Hippocampal formation (tissue), 2 donors: ENCODE measurements at regions not wholly inside any gene's neighbourhood (a gene's known extent, or its start where the extent isn't known, plus 50 kb on each side); places are given as distances from the start of the nearest gene placed in this dataset.

Experiments
- DNase-seq, 2 donors: peaks; one replicate each; lab custom pipeline; 2025; lab: John Stamatoyannopoulos, UW

DNA sequence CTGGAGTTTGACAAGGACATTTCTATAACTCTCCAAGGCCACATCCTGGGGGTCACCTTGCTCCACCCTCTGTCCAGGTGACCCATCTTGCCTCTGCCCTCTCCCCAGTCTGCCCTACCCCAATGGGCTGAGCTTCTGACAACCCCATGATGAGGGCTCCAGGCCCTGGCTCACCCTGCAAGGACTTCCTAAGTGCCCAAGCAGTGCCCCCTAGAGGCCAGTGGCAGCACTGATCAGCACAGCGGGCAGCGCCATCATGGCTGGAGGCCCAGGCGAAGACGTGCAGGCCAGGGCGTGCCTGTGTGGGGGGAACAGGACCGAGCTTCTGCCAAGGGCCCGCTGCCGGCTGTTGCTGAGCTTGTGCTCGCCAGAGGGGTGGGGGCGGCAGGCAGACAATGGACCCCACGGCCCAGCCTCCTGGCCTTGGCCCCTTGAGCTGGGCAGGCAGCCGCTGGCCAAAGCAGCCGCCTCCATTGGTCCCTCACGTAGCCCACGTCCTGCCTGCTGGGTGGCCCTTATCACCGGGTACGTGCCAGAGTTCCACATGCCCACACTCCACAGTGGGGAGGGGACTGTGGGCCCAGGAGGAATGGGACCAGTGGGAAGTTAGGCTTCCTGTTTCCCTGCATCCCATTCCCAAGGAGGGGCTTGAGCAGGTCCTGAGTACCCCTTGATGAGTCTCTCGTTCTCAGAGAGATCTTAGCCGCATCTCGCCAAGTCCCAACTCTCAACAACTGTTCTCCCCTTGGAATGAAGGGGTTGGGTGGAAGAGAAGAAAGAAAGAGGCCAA is 64.3 kb downstream of the MRPL14 start:
- no peak for DNase-seq

DNA sequence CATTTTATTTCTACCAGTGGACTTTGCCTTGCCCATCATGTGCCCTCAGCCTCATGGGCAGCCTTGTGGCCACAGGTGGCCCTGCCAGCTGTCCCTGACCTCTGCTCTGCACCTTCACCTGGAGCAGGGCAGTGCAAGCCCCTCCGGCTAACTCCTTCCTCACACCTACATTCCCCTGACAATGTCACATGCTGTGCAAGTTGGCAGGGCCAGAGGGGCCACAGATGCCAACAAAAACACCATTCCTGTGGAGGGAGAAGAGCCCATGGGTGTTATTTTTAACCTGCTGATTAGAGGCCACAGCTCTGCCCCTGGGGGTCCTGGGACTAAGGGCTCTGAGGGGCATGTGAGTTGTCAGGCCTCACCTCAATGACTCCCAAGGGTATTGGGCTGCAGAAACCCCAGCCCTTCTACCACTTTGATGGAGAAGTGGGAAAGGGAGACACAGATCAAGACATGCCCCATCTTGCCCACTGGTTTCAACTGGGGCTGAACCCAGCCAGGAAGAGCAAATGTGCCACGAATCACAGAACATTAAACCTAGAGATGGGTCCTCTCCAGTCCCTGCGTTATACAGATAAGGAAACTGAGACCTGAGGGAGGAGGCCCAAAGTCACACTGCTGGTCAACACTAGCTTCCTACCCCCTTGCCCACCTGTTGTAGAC is 65.0 kb downstream of the MRPL14 start:
- no peak for DNase-seq

DNA sequence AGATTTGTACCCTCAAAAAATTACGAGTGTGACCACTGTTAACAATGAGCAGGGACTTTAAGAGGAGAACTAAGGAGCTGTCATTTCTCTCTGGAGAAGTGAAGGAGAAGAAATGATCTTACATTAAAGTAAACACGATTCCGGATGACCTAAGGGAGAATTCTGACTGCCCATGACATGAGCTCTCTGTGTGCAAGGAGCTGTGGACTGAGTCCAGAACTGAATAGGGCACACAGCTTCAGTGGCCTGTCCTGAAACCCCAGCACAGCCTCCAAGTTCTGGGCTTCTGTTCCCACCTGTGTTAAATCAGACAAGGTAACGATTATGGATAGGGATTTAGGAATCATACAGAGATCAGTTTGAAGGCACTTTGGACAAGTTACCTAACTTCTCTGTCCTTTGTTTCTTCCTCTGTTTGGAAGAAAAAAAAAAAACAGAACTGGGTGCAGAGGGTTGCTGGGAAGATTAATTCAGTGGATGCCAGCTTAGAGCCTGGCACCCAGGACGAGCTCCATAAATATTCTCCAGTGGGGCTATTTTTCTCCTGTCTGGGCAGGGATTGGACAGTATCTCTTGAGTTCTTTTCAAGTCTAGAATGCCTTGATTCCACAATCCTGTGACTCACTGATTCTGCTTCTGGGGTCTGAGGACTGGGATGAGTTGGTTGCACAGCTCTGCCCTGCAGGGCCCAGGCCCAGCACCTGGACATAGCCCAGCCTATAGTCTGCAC is 65.7 kb downstream of the MRPL14 start:
- DNase-seq: no peak

DNA sequence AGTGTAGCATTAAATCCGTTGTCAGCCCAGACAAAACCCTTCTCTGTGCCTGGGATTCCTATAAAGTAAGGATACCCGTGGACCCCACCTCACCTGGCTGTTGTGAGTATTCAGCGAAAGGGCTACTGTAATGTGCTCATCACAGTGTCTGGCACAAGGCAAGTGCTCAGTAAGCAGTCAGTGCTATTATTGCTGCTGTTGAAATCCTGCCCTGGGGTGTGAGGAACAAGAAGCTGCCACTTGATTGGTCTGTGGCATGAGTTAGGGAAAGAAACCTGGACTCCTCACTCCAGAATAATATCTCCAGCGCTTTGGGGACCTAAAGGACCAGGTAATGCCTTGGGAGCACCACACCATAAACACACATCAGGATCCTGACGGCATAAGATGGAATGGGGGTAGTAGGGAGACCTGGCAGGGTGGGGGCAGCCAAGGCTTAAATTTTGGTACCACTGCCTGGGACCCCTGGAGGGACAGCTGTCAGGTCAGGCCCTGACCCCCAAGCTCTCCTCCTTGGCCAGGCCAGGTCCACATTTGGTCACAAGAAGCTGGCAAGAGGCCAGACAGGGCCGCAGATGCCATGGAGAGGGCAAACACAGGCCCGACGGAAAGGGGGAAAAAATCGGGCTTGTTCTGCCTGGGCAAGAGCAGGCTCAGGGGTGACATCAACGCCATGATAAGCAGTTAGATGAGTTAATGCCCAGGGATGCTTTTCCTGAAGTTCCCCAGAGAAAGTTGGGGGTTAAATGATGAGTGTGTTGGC is 66.5 kb downstream of the MRPL14 start:
- DNase-seq: no peak

DNA sequence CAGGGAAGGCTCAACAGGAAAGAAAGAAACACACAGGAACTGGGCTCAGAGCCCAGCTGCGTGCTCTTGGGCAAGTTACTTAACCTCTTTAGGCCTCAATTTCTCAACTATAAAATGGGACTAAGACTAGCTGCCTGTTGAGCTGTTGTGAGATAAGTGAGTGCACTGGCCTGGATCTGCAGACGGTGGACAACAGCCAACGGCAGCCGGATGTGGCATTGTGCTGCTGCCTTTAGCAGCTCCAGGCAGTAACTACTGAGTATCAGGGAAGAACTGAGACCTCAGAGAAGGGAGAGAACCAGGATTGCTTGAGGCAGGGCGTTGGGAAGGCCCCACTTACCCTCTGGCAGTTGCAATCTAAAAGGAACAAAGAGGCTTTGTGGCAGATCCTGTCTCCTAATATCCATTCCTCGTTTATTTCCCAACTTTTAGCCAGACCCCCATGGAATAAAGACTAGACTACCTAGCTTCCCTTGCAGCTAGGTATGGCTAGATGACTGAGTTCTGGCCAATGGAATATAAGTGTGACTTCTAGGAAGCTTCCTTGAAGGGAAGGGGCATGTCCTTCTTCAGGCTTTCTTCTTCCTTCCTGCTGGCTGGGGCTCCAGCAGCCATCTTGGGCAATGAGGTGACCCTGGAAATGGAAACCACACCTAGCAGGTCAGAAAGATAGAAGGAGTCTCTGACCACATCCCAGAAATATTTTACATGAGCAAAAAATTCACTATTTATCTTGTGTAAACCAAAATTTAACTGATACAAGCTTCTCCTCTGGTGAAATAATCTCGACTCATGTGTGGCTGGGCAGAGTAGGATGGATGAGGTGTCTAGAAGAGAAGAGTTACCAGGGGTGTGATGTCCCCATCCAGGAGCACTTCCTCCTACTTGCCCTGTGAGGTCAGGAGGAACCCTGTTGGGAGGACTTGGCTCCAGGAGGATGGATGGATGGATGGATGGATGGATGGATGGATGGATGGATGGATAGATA is 67.6 kb downstream of the MRPL14 start:
- DNase-seq: no peak

DNA sequence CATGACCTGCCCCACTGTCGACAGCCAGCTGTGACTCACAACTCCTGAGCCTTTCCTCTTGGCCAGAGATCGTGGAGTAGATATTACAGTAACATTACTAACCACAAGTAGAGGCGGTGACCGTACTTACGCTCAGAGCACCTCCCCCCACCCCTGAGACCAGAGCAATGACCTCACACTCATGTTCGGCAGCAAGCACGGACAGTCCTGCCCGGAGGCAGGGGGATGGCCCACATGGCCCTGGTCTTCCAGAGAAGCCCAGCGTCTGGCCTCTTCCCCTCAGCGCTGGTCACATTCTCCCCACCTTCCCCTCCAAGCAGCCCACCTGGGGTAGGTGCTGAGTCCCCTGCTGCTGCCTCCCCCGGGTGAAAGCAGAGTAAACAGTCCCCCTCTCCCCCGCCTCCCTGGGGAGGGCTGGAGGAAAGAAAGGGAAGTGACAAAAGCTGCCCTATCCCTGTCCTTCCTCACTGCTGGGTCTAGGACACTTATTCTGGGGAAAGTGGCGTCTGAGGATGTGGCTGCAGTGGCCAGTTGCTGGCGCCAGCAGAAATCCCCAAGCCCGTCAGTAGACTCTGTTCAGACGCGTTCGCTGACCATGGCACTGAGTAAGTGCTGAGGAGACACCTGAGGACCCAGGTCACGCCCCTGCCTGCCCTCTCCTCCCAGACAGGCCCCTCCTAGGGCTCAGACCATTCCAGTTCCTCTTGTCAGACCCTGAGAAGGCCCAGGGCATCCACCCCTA is 68.5 kb downstream of the MRPL14 start:
- no peak for DNase-seq

DNA sequence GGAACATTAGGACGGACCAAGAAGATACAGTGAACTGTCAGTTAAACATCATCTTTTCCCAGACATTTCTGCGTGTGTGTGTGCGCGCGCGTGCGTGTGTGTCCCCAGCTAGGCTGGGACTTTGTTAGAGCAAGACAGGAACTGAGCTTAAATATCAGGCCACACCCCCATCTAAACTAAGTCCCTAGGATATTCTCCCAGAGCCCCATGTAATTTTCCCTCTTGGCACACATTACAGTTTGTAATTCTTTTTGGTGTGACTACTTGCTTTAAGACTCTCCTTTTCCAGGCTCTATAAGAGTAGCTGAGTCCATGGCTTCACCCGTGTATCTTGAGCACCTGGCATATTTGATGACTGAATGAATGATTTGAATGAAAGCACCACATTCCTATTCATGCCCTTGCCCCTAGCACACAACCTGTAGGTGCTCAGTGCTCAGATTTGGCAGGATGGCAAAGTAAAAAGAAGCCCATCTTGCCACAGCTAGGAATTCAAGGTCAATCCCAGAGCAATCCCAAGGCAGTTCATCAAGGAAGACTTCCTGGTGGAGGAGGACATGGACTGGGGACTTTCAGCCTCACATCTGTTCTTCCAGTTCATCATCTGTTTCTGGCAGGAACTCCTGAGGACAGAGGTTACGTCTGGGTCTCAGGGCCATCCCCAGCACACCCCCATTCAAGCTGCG is 69.2 kb downstream of the MRPL14 start:
- DNase-seq: no peak

DNA sequence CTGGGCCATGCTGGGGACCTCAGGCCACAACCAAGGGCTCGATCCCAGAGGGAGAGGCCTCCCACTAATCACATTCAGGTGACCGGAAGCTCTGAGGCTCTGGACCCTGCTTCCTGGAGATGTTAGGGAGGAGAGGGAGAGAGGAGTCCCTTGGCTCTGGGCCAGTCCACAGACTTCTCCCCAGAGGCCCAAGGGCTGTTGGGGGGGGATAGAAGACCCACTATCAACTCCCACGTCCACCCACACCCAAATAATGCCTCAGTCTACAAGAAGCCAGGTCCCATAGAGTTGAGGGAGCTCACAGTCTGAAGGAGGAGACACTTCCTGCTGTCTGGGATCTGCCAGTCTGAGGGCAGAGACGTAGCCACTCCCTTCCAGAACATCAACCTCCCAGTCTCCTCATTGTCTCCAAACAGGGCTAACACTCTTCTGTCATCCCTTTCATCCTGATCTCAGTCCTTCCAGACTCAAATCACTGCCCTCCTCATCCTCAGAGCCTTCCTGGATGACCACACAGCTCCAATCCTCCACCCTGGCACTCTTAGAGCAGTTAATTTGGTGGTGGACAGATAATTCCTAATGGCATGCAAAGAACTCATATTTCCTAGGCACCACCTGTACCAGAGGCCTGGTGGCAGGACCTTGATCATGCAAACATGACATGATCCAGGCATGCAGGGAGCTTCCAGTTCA is 69.9 kb downstream of the MRPL14 start:
- no peak for DNase-seq

DNA sequence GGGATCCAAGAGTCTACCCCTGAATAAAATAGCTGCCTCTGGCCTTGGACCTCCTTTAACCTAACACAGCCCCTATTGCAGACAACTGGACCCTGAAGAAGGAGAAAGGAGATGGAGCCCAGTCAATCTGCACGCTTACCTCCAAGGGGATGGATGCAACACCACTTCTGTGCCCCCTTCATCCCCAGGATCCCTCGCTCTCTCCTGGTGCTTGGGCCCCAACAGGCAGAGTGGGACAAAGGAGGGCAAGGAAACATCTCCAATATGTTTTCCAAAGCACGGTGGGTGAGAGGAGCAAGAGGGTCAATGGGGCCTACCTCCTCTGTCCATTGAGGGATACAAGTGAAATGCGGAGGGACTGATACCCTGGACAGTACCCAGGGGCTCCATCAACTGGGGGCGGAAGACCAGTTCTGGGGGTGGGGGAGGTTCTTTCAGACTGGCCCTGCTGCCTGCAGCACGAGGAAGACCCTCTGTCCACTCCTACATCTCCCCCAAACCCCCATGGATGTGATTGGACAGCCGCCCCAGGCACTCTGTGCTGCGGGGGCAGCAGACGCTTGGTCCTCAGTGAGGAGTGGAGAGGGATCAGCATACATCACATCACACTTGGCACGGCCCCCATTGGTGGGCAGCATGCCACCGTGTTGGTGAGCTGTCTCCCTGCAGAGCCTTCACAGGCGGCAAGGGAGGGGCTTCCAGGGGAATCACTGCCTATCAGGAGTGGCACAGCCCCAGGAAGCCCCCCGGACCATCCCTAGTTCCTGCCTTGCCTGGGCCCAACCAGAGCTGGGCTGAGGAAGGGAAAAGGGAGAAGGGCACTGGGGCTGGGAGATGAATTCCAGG is 70.6 kb downstream of the MRPL14 start:
- DNase-seq: no peak

DNA sequence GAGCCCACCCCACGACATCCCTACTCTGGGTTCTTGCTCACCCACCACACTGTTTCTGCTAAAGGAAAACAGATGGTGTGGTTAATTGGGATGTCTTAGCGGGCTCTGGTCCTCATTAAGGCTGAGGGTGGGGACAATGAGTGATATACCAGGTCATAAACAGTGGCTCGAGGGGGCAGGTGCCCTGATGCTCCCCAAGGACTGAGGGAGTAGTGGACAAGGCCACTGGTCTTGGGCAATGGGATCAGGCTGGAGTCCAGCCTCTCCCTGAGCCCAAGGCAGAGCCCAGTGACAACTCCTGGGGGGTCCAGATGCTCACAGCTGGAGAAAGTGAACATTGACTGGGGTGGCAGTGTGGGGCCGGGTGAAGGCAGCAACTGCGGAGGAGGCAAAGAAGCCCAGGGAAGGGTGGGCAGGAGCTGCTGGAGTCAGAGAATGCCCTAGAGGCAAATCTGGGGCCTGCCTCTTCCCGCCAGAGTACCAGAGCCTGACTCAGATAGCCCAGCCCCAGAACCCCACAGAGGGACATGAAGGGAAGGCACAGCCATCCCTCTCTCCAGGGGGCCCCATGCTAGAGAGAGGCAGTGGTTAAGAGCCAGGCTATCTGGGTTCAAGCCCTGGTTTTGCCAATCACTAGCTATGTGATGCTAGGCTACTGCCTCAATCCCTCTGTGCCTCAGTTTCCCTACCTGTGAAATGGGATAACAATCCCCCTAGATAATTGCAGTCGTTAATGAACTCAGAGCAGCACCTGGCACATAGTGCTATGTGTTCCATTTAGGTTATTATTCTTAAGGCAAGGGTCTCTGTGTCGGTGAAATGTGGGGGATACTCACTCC is 72.3 kb downstream of the MRPL14 start:
- DNase-seq: no peak

DNA sequence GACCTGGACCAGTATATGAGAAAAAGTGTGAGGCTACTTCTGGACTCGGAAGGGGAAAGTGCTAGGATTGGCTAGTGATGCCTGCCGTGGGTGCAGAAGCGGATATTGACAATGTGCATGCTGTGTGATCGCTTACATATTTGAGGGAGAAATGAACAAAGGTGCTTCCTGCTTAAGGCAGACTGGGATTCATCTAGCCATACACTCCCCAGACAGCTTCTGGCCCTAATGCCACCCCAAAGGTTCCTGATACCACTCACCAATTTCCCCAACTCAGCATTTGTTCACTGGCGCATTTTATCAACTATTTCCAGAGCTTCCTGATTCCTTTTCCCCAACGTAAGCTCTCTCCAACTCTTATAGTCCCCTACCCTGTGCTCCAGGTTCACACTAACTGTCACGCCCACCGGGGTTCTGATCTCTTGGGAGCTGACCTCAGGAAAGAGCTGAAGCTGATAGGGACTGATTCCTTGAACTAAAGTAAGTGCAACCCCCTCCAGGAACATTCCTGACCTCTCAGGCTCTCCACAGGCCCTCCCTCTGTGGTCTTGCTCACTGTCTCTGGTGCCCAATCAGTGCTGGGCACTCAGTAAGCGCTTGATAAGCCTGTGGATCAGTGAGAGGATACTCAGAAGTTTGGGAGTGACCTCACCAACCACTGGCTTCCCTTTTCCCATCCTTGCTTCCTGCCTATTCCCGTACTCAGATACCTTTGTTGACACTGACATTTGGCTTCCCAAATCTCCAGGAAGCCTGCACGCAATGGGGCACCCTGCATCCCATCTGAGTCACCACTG is 73.3 kb downstream of the MRPL14 start:
- DNase-seq: no peak

DNA sequence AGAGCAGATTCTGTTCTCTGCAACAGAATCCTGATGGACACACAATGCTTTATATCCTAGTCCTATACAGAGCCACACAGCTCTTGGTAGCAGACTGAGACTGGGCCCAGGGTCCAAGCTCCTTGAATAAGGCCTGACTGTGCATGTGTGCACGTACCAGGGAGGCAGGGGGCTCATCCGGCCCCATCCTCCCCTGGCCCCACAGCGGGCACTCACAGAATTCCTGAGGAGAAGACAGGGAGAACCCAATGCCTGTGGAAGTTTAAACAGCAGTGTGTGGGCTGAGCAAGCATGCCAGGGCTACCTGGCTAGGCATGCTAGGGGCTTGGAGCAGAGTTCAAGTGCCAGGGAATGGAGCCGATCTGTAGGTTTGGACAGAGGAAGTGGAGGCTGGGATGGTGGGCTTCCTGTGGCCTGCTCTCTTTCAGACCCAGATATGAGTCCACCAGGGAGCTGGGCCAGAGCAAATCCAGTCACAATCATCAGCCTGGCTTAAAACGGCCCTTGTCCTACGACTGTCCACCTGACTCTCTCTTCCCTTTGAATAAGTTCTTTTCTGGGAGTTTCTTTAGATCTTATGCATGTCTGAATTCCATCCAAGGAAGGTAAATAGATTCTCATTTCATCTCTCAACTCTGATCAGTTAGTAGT is 74.0 kb downstream of the MRPL14 start:
- no peak for DNase-seq

DNA sequence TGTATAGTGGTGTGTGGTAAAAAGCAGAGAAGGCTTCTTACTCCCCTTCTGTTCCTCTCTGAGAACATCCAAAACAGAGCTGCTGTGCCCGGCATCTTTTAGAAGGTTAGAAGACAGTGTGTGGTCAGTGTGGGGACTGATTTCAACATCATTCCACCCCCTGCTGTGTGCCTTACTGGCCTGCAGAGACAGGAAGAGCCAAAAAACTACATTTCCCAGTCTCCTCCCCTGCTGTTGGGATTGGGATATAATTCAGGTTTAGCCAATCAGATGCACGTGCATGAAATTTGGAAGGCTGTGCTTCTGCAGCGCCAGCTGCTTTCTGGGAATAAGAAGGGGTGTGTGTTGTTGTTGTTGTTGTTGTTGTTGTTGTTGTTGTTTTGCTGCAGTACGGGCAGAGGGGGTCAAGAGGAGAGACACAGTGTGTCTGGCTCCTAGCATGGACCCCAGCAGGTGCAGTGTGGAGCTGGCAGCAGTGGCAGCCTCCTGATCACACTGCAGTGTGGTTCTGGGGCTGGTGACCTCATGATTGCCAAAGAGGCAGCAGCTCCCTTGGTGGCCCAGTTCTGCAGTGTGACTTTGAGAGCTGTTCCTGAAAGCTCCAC is 74.7 kb downstream of the MRPL14 start:
- no peak for DNase-seq

DNA sequence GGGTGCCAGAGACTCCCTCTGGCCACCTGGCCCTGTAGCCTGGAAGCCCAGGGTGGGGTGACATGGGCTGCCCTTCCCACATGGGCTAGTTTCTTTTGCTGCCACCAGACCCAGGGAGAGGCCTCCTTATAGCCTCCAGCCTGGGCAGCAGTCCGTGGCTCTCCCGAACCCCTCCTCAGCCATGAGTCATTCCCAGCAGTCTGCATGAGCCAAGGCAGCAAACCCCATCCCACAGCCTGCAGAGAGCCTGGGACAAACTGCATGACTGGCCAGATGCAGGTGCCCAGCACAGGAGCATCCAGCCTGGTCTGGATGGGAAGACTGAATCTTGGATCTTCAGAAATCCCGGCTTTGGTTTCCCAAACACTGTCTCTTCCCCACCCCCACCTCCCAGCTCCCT is 75.7 kb downstream of the MRPL14 start:
- DNase-seq: no peak

DNA sequence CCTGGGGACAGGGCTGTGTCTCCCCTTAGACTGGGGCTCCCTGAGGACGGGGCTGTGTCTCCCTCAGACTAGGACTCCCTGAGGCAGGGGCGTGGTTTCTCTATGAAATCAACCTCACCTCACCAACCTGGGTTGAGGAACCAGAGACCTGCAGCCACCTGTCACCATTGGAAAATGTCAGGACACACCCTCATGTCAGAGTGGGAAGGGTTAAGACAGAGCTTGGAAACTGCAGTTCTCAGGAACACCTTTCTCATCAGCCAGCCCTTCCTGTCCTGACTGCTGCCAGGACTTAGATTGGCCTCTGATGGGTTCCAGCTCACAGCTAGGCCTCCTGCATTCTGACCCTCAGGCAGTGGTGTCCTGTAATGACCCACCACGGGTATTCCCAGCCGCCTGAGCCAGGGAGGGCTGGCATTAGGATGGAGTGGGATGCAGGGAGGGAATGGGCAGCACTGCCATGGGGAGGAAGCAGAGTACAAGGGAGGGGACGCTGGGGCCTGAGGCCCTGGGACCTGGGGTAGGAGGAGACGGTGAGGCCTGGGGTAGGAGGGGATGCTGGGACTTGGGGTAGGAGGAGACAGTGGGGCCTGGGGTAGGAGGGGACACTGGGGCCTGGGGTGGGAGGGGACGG is 76.3 kb downstream of the MRPL14 start:
- no peak for DNase-seq
